ENCODE measurements at regions not wholly inside any gene's neighbourhood (a gene's known extent, or its start where the extent isn't known, plus 50 kb on each side); places are given as distances from the start of the nearest gene placed in this dataset.
A peak's percentile ranks its signal among the peaks of the same experiment; 100 is the strongest.

DNA sequence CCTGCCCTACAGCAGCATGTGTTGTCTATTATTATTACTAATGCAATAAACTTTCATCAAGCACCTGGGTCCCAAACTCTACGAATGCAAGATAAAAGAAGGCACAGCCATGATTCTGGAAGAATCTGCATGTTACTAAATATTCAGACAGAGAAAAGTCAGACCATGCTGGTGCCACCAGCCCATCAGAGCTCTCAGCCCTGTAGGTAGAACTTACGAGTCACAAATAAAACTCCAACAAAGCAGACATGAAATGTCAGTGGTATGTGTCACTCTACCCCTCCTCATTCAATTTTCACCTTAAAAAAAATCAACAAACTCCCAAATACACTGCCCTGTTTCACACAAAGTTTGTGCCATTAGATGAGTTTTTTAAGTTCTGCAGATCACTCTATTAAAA lies 62.4 kb upstream of the TIAM1 start:
- no peak for DNase-seq

DNA sequence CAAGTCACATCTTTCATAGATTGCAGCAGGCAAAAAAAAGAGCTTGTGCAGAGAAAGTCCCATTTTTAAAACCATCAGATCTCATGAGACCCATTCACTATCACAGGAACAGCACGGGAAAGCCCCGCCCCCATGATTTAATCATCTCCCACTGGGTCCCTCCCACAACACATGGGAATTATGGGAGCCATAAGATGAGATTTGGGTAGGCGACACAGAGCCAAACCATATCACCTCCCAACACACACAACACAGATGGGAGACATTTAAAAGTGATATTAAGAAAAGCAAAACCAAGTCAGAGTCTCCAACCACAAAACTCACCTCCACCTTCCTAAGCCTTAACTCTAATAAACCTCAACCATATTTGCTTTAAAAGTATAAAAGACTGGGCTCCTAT lies 61.5 kb upstream of the TIAM1 start:
- DNase-seq: no peak

DNA sequence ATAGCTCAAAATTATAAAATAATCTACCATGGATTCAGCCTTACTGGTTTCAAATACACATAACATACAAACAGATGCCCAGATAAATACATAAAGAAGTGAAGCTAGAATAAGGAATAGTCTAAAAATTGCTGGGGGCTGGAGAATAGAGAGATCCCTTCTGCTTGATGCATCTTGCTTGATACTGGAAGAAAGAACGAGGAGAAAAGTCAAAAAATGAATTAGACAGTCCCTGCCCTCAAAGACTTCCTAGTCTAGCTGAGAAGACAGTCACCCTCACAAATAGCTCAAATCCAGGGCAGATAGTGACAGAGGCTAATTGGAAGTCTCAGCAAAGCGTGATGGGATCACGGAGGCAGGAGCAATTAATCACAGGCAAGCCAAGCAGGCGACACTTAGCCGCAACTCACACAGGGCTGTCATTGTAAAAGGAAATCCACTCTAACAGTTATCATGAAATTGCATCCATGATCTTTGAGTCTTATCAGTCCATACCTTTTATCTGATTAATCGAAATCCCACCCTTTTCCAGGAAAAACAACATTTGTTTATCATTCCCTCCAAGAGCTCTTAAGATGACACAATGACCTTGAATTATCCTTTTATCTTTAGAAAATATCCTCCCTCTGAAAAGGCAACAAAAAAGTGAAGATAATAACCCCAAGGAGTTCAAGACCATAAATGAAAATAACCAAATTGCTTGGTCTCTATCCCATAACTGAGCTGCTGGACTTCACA lies 59.7 kb upstream of the TIAM1 start:
- no peak for DNase-seq

DNA sequence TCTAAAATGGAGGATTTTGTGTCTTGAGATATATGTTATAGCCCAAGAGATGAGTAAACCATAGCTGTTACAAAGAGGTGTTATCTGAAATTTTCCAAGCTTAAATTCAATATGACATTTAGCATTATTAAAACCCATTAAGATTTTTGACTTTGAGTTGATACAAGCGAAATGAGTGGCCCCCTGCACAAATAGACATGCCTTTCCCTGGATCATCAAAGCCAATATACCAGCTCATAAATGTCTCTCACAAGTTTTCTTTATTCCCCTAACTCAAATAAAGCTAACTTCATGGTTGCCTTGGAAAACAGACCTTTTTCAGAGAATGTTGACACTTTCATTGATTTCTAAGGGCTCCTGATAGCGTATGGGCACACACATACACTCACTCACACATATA lies 55.5 kb upstream of the TIAM1 start:
- DNase-seq: no peak

GRCh38 chr21:31398574-31398973 lies 54.5 kb upstream of the TIAM1 start:
- no peak for DNase-seq

DNA sequence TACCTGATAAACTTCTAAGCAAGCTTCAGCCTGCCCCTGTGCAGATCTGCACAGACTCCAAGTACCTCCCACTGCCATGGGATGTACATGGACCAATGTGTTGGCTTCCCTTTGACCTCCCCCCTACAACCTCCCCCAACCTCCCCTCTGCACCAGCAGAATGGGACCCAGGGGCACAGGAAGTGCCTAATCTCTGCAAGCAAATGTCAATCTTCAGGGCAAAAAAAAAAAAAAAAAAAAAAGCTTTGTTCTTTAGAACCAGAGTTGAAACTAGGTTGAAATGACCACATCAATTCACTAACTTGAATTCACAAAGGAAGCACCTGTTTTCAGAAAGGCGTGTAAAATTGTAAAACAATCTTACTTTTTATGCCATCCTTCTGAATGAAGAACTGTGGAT lies 53.9 kb upstream of the TIAM1 start:
- DNase-seq: no peak

DNA sequence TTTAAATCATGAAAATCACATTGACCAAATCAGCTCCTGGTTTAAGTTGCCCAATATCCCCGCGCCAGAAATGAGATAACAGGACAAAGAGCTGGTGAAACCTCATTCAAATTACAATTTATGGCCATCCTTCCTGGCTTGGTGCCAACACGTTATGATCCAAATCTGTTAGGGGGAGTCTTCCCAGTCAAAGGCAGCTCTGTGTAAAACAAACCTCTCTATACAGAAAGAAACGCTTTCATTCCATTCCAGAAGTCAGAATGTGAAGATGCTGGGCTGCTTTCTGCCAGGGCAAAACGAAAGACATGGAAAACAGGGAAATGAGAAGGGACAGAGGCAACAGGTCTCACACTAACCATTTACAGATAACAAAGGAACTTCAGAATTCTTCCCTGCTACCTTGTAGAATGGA lies 53.5 kb upstream of the TIAM1 start:
- DNase-seq: peak; percentile 4

DNA sequence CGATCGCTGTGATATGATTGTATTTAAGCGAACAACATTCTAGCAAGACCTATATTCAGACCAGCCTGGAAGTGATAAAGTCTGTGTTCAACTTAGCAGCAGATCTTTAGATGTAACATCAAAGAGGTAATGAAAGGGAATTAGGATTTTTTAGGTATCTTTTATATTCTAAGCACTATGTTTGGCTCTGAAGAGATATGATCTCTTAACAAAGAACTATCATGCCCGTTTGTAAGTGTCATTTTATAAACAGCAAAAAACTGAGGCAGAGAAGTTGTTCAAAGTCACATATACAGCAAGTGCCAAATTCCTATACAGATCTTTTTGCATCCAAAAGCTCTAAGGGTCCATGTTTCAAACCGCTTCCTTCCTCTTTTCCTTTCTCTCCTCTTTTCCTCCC lies 53.0 kb upstream of the TIAM1 start:
- no peak for DNase-seq

DNA sequence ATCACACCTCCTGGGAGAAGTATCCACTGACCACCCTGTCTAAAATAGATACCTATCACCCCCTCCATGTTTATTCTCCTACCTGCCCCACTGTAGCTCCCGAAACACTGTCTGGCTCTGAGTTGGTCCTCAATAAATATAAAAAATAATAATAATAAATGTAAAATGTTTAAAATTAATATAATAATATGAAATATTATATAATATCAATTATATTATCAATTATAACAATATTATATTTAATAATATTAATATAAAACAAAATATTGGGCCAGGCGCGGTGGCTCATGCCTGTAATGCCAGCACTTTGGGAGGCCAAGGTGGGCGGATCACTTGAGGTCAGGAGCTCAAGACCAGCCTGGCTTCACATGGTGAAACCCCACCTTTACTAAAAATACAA lies 52.3 kb upstream of the TIAM1 start:
- DNase-seq: no peak

GRCh38 chr21:31395791-31396190 lies 51.7 kb upstream of the TIAM1 start:
- no peak for DNase-seq

DNA sequence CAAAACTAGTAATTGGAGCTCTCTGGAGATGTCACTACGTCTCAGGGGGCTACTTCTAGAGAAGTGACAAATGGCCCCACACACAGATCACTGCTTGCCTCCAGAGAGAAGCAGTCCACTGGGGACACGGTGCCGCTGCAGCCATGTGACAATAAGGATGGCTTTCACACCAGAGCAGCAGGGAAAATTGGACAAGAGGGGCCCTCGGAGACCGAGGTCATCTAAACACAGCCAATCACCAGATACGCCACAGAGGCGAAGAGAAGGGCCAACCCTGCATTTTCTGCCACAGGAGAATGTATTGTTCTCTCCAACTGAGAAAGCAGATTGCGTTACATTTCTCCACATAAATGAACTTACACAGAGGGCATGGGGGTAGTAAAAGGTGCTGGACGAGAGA lies 51.2 kb upstream of the TIAM1 start:
- DNase-seq: no peak

- DNase-seq: no peak
Observed at GRCh38 chr21:31394309-31394708, 50.2 kb upstream of the TIAM1 start.

All from hematopoietic multipotent progenitor cell treated with erythropoietin and hydrocortisone succinate and interleukin-3 and kit ligand, for 8 days (in vitro differentiated cells).